Right cardiac atrium (tissue), 5 donors: ENCODE measurements at regions not wholly inside any gene's neighbourhood (a gene's known extent, or its start where the extent isn't known, plus 50 kb on each side); places are given as distances from the start of the nearest gene placed in this dataset.
A peak's percentile ranks its signal among the peaks of the same experiment; 100 is the strongest.
"Not testable (repeated sequence)": the region's sequence is repeated elsewhere in the genome, so short reads cannot be mapped to it uniquely, and the experiment has no call there.

Experiments used
- ATAC-seq, 2 donors: fragments of 200-7000 bp; cut with Tn5 transposase; one replicate each; pipeline versions ENCODE4 v1.8.0 to v1.9.1; 2020; ENCODE audit warnings: moderate library complexity in 2 of 2, mild to moderate bottlenecking in 1 of 2
- DNase-seq, 3 donors: peaks; one replicate each; pipeline ENCODE4 v3.0.0-alpha.2; 2020
- H3K27ac ChIP-seq: one replicate; pipeline ENCODE4 v1.5.1; 2013; ENCODE audit warnings: mild to moderate bottlenecking, low read length, control low read depth, moderate library complexity
- H3K27me3 ChIP-seq: one replicate; pipeline ENCODE4 v1.6.1; 2013; ENCODE audit not compliant: control insufficient read depth, insufficient read depth
- H3K4me1 ChIP-seq: one replicate; pipeline ENCODE4 v1.6.1; 2013; ENCODE audit warnings: low read length; ENCODE audit not compliant: control insufficient read depth, insufficient read depth
- H3K4me3 ChIP-seq: one replicate; pipeline ENCODE4 v1.5.1; 2013; ENCODE audit warnings: low read length, control low read depth
- H3K9me3 ChIP-seq: one replicate; pipeline ENCODE4 v1.6.1; 2013; ENCODE audit warnings: low read length; ENCODE audit not compliant: control insufficient read depth
- WGBS: extraction: QIAGEN DNeasy Blood & Tissue Kit; methylation state at CpG from one replicate; pipeline ENCODE4 v1.1.7; 2013; 5-methylcytosine and 5-hydroxymethylcytosine counted together
- intact Hi-C, 4 donors: fragments of 100-400 bp; cut with DNase I; formaldehyde crosslinking; loops; one replicate each; pipeline versions ENCODE4 v1.11.0 to v1.14.0; 2022 to 2023
- donor health status: healthy with polysubstance abuse.
- donor health status: DM: no; HTN: yes; CAD: no.
- donor health status: DM: no; HTN: no; CAD: no.
- donor health status: DM: no; HTN: yes; CAD: no; lungs with severe emphysema.
- donor health status: DM: yes; HTN: yes; CAD: no.

DNA sequence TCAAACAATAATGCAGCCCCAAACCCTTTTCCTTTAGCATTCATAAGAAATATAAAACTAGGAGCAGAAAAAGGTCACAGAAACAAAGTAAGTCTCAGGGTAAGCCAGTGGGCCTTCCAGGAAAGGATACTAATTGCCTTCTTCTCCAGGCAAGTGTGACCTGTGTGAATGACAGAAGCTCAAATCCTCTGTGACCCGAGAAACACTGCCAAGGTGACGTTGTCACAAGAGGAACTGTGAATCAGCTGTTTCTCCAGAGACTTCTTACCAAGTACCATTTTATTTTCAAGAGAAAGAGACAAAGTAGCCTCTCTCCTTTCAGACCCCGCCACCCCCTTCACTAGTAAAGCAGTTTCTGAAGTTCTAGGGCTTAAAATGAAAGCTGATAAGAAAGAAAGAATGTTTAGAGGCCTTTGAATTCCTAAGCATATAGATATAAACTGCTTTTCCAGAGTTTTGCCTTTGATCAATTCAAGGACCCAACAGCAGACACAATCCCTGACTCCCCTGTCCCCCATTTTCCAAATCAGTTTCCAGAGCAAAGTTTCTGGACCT, 155.6 kb downstream of the NUF2 start:
- WGBS: 42% methylated on average over 3 of the region's 3 CpGs
- Histone ChIP-seq H3K27ac (no peak overlapping the region), H3K9me3 (no peaks in the 10 kb centered on the region), H3K4me3 (no peak overlapping the region), H3K4me1 (no peaks in the 10 kb centered on the region), H3K27me3 (no peaks in the 10 kb centered on the region)
- intact Hi-C loops: no loop called here
- DNase-seq: no peak
- no peak for ATAC-seq

GRCh38 chr1:163498391-163499330, 176.9 kb downstream of the NUF2 start:
- peak in 2 of 3 donors; percentile 21 to 41 for DNase-seq
- 93% methylated on average over 52 of the region's 52 CpGs for WGBS
- H3K4me3 ChIP-seq, H3K27ac ChIP-seq, H3K9me3 ChIP-seq, H3K27me3 ChIP-seq, intact Hi-C loops, ATAC-seq, H3K4me1 ChIP-seq: not testable (repeated sequence)

DNA sequence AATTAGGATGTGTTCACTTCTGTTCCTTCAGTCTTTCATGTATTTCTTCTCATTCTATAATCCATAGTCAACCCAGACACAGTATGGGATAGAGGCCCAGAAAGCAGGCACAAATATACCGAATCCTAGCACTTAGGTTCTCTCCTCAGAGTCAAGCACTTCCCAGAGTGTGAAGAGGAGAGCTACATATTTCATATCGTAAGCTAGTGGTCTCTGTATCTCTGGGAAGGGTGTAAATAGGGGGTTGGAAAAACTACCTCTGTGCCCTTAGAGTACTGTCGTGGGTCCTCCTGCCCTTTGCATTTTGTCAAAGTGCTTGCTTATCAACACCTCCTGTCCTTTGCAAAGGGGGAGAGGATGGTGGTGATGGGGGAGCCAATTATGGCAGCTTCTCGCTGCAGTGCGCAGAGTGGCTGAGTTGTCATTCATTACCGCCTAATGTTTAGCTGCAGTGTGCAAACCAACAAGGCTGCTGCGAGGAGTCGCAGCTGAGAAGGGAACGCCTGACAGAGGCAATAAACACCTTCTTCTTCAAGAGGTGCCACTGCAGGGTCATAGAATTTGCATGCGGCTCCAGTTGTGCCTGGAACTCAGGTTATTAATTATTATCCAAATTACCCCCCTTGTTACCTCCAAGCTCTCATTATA, 182.7 kb downstream of the NUF2 start:
- DNase-seq (no peak), ATAC-seq (no peak)
- Histone ChIP-seq H3K4me1 (no peaks in the 10 kb centered on the region), H3K9me3 (no peaks in the 10 kb centered on the region), H3K4me3 (no peak overlapping the region), H3K27ac (no peak overlapping the region), H3K27me3 (no peaks in the 10 kb centered on the region)
- WGBS: 66% methylated on average over 10 of the region's 10 CpGs
- intact Hi-C loops: no loop called here

DNA sequence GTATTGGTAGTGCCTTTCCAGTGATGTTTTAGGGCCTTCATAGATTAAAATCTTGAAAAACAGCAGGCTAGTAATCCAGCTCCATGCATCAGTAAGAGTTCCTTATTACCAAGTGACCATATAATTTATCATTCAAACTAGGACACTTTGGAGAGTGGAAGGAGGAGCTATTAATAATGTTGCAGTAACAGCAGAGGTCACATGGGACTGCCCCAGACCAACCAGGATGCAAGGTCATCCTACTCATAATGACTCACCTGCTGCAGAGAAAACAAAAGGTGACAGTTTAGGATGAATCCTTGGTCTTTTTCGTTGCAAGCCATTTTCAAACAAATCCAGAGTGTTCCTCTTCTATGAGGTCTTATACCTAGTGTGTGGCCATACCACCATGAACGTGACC, 187.4 kb downstream of the NUF2 start:
- intact Hi-C loops: no loop called here

DNA sequence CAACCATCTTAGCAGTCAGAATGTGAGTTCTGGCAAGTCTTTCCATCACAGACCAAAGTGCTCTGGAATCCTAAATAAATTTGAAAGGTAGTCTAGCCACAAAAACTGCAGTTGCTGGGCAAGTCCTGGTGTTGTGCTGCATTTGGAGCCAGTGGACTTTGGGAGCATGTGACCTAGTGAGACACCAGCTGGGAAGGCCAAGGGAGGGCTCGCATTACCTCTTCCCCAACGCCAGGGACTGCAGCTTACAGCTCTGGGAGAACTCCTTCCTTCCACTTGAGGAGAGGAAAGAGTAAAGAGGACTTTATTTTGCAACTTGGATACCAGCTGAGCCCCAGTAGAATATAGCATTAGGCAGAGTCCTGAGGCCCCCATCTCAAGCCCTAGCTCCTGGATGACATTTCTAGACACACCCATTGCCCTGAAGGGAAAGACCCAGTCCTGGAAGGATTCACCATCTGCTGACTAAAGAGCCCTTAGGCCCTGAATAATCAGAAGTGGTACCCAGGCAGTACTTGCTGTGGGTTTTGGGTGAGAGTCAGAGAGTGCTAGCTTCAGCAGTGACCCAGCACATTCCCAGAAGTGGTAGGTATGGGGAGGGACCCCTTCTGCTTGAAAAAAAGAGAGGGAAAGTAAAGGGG, 190.7 kb downstream of the NUF2 start:
- Histone ChIP-seq H3K4me1 (no peaks in the 10 kb centered on the region), H3K4me3 (no peak overlapping the region), H3K27ac (no peak overlapping the region), H3K27me3 (no peaks in the 10 kb centered on the region), H3K9me3 (no peaks in the 10 kb centered on the region)
- ATAC-seq: no peak
- no peak for DNase-seq
- WGBS: 72% methylated on average over 2 of the region's 2 CpGs
- intact Hi-C loops: no loop called here

More for the DNA sequence above, 187.4 kb downstream of the NUF2 start:
- 81% methylated on average over 2 of the region's 2 CpGs for WGBS
- no peak overlapping the region for H3K27ac ChIP-seq
- H3K27me3 ChIP-seq: no peaks in the 10 kb centered on the region
- no peaks in the 10 kb centered on the region for H3K4me1 ChIP-seq
- ATAC-seq: no peak
- H3K4me3 ChIP-seq: no peak overlapping the region
- DNase-seq: no peak
- no peaks in the 10 kb centered on the region for H3K9me3 ChIP-seq

DNA sequence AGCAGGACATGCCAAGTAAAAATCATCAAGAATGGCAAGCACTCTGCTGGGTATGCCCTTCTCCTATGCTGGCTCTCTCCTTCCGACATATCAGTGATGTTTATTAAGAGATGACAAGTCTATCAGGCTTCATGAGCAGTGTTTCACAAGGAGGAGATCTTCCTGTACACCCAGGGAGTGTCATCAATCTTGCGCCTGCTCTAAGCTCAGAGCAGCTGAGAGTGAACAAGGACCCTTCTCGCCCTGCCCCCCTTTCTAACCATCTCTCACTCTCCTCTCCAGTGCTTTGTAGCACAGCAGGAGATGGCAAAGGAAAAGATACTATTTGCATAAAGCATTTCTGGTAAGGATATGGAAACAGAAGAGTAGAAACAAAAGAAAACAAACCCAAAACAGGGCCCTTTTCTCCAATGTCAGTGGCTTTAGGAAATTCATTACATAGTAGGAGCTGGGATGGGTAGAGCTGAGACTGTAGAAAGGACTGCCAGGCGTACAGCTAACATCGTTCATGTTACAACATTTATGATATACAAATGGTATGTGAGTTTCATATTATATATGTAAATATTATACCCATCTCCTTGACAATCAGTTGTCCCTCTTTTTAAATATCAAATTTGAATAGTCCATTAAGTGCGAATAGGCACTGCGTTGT, 201.7 kb downstream of the NUF2 start:
- H3K27me3 ChIP-seq: no peaks in the 10 kb centered on the region
- ATAC-seq (no peak), DNase-seq (no peak)
- H3K27ac ChIP-seq: no peak overlapping the region
- no peaks in the 10 kb centered on the region for H3K4me1 ChIP-seq
- H3K9me3 ChIP-seq: no peaks in the 10 kb centered on the region
- no peak overlapping the region for H3K4me3 ChIP-seq
- intact Hi-C loops: loop anchor here in 1 of 4 donors (10.0 kb wide), 1 partner anchor 1551 kb away; no protein-coding TSS in a partner anchor
- WGBS: 80% methylated on average over 7 of the region's 7 CpGs

DNA sequence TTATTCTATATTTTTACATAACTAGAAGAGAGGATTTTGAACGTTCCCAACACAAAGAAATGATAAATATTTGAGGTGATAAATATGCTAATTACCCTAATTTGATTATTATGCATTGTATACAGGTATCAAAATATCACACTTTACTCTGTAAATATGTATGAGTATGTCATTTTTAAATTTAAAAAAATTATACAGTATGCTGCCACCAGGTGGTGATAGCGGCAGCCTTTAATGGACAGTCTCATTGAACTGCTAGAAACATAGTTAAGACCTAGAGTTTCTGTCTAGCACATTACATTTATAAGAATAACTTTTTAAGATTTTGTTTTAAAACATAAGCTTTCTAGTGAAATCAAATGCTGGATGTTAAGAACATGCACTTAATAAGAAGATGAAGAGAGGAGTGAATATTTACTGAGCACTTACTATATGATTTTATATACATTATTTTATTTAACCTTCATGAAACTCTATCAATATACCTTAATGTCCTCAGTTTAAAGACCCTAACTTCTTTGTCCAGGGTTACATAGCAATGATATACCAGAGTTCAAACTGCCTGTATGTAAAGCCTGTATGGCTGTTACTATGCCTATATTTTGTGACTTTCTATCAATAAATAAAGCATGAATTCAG, 207.1 kb downstream of the NUF2 start:
- DNase-seq (peak in 2 of 3 donors; percentile 18 to 56), ATAC-seq (no peak)
- Histone ChIP-seq H3K4me1 (no peaks in the 10 kb centered on the region), H3K27ac (no peak overlapping the region), H3K4me3 (no peak overlapping the region), H3K27me3 (no peaks in the 10 kb centered on the region), H3K9me3 (no peaks in the 10 kb centered on the region)
- 37% methylated on average over 2 of the region's 2 CpGs for WGBS
- intact Hi-C loops: loop anchor here in 1 of 4 donors (10.0 kb wide), 1 partner anchor 1546 kb away; no protein-coding TSS in a partner anchor

DNA sequence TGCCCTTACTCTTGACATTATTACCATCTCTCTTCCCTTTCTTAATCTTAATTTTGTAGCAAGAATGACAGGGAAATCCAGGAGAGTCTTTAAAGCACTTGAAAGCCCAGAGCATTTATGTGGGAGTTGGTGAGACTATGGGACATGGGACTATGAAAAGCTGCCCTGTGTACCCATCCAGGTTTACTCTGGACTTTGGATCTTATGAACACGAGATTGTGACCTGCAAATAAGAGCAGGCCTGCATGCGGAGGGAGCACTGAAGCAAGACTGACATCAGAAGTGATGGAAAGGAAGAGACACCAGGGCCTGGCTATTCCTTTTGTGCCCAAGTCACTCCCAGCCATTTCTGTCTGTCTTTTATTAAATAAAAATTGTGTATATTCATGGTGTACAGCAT, 209.6 kb downstream of the NUF2 start:
- H3K27me3 ChIP-seq: no peaks in the 10 kb centered on the region
- no peaks in the 10 kb centered on the region for H3K9me3 ChIP-seq
- no peak overlapping the region for H3K27ac ChIP-seq
- H3K4me3 ChIP-seq: no peak overlapping the region
- H3K4me1 ChIP-seq: no peaks in the 10 kb centered on the region
- ATAC-seq: no peak
- intact Hi-C loops: loop anchor here in 2 of 4 donors (10.0 kb wide), 1 partner anchor 1543 kb away; no protein-coding TSS in a partner anchor
- whole genome bisulfite sequencing: 80% methylated on average over 2 of the region's 2 CpGs
- no peak for DNase-seq

DNA sequence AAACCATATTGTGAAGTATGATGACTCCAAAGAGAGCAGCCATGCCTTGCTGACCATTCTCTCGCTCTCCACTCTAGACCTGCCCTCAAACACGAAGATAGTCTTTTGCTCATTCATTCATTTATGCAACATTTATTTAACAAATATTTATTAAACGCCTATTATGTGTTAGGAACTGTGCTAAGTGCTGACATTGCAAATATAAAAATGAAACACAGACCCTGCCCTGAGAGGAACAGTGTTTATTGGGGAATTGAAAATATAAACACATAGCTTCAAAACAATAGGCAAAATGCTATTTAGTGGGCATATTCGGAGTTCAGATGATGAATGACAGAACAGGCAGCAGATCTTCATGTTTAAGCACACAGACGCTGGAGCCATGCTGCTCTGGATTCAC, 213.6 kb downstream of the NUF2 start:
- 74% methylated on average over 5 of the region's 5 CpGs for WGBS
- no peaks in the 10 kb centered on the region for H3K27me3 ChIP-seq
- H3K9me3 ChIP-seq: no peaks in the 10 kb centered on the region
- DNase-seq: no peak
- no peak overlapping the region for H3K4me3 ChIP-seq
- no peaks in the 10 kb centered on the region for H3K4me1 ChIP-seq
- ATAC-seq: no peak
- H3K27ac ChIP-seq: no peak overlapping the region
- intact Hi-C loops: loop anchor here in 2 of 4 donors (10.0 kb wide), 1 partner anchor 1539 kb away; no protein-coding TSS in a partner anchor

- H3K27ac ChIP-seq: no peak overlapping the region
- ATAC-seq (no peak), DNase-seq (no peak)
- WGBS: 59% methylated on average over 3 of the region's 3 CpGs
- intact Hi-C loops: loop anchor here in 2 of 4 donors (10.0 kb wide), 1 partner anchor 1539 kb away; no protein-coding TSS in a partner anchor
- no peaks in the 10 kb centered on the region for H3K27me3 ChIP-seq
- H3K9me3 ChIP-seq: no peaks in the 10 kb centered on the region
- H3K4me3 ChIP-seq: no peak overlapping the region
- H3K4me1 ChIP-seq: no peaks in the 10 kb centered on the region
Observed at GRCh38 chr1:163535807-163536206, 214.1 kb downstream of the NUF2 start.
